ENCODE measurements at regions not wholly inside any gene's neighbourhood (a gene's known extent, or its start where the extent isn't known, plus 50 kb on each side); places are given as distances from the start of the nearest gene placed in this dataset.

DNA sequence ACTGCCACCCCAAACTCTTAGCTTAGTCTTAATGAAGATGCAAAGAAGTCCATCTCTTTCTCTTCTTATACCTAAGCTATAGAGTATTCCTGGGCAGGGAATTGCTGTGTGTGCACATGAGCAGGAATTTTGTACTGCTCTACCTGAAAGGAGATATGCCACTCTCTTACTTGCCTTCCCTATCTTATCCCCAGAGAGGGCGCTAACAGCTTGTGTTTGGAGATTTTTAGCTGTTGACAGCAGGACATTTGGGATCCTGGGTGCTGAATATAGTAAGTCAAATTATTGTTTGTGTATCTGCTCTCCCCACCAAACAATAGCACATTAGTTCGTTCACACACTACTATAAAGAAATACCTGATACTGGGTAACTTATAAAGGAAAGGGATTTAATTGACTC, 159.5 kb downstream of the GABRG2 start:
- TF ChIP-seq, protein P1, sequence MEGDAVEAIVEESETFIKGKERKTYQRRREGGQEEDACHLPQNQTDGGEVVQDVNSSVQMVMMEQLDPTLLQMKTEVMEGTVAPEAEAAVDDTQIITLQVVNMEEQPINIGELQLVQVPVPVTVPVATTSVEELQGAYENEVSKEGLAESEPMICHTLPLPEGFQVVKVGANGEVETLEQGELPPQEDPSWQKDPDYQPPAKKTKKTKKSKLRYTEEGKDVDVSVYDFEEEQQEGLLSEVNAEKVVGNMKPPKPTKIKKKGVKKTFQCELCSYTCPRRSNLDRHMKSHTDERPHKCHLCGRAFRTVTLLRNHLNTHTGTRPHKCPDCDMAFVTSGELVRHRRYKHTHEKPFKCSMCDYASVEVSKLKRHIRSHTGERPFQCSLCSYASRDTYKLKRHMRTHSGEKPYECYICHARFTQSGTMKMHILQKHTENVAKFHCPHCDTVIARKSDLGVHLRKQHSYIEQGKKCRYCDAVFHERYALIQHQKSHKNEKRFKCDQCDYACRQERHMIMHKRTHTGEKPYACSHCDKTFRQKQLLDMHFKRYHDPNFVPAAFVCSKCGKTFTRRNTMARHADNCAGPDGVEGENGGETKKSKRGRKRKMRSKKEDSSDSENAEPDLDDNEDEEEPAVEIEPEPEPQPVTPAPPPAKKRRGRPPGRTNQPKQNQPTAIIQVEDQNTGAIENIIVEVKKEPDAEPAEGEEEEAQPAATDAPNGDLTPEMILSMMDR (conservative IDR thresholded peaks at IDR 0.05; ENCODE audit: low read depth, low read length) = no peak
- TF ChIP-seq RCOR1 (IDR thresholded peaks at IDR 0.05; ENCODE audit: insufficient replicate concordance, low read length) (no peak), MXI1 (IDR thresholded peaks at IDR 0.05; ENCODE audit: borderline replicate concordance, low read depth, low read length) (no peak), FOS (IDR thresholded peaks at IDR 0.05; ENCODE audit: low read depth, low read length) (no peak), SMC3 (IDR thresholded peaks at IDR 0.05; ENCODE audit: low read depth, low read length) (no peak), CHD1 (IDR thresholded peaks at IDR 0.05; ENCODE audit: low read depth, low read length) (no peak), NFE2L2 (IDR thresholded peaks at IDR 0.05; ENCODE audit: low read depth, low read length) (no peak), RFX5 (IDR thresholded peaks at IDR 0.05; ENCODE audit: low read depth, low read length) (no peak), MAZ (IDR thresholded peaks at IDR 0.05; ENCODE audit: borderline replicate concordance, low read depth, low read length) (no peak), POLR2A (IDR thresholded peaks at IDR 0.05; ENCODE audit: low read depth, low read length) (no peak), BHLHE40 (IDR thresholded peaks at IDR 0.05; ENCODE audit: low read depth, low read length) (no peak), RAD21 (IDR thresholded peaks at IDR 0.05; ENCODE audit: low read length) (no peak), MAFK (IDR thresholded peaks at IDR 0.05; ENCODE audit: low read depth, low read length) (no peak), CEBPB (IDR thresholded peaks at IDR 0.05; ENCODE audit: low read depth, low read length) (no peak)
- TF ChIP-seq, protein P2, sequence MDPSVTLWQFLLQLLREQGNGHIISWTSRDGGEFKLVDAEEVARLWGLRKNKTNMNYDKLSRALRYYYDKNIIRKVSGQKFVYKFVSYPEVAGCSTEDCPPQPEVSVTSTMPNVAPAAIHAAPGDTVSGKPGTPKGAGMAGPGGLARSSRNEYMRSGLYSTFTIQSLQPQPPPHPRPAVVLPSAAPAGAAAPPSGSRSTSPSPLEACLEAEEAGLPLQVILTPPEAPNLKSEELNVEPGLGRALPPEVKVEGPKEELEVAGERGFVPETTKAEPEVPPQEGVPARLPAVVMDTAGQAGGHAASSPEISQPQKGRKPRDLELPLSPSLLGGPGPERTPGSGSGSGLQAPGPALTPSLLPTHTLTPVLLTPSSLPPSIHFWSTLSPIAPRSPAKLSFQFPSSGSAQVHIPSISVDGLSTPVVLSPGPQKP (IDR thresholded peaks at IDR 0.05; ENCODE audit: borderline replicate concordance, low read depth, low read length) = no peak
- TF ChIP-seq, protein P3, sequence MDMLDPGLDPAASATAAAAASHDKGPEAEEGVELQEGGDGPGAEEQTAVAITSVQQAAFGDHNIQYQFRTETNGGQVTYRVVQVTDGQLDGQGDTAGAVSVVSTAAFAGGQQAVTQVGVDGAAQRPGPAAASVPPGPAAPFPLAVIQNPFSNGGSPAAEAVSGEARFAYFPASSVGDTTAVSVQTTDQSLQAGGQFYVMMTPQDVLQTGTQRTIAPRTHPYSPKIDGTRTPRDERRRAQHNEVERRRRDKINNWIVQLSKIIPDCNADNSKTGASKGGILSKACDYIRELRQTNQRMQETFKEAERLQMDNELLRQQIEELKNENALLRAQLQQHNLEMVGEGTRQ (IDR thresholded peaks at IDR 0.05; ENCODE audit: low read depth, low read length) = no peak
- no peak overlapping the region for H3K14ac ChIP-seq (replicated peaks; ENCODE audit: low read depth, low read length)
- H2AFZ ChIP-seq (replicated peaks; ENCODE audit: low read length, poor library complexity) = no peak overlapping the region
- no peaks in the 10 kb centered on the region for H3K4me1 ChIP-seq (ENCODE audit: control insufficient read depth, insufficient read depth, low read length)
- no peaks in the 10 kb centered on the region for H4K20me1 ChIP-seq (ENCODE audit: insufficient read depth, low read length)
- no peak overlapping the region for H4K91ac ChIP-seq (ENCODE audit: insufficient read depth, low read depth, low read length)
- no peak overlapping the region for H4K8ac ChIP-seq (ENCODE audit: low read depth in 2 of 2, low read length in 2 of 2)
- H2AK9ac ChIP-seq (replicated peaks; ENCODE audit: low read depth, low read length, poor library complexity) = no peak overlapping the region
- ChIA-PET CTCF (no interaction called here), POLR2A (ENCODE audit: unreplicated experiment) (no interaction called here)
- no peak overlapping the region for H3K18ac ChIP-seq (ENCODE audit: low read depth, low read length)
- BruUV-seq (replicated peaks) = no TSS peak
- no peak overlapping the region for H3K4me2 ChIP-seq (ENCODE audit: low read depth, low read length)
- H3K79me1 ChIP-seq (ENCODE audit: low read depth in 1 of 2, low read length in 2 of 2) = no peaks in the 10 kb centered on the region
- H3K23ac ChIP-seq (ENCODE audit: low read depth, low read length) = no peak overlapping the region
- WGBS, 2 experiments (ENCODE audit: extremely low coverage in 2 of 2, insufficient read length in 1 of 2) = no CpG with 5 or more reads among the region's 2 CpGs
- ATAC-seq (ENCODE audit: low read depth) (no peak), DNase-seq (no peak)
- H3K36me3 ChIP-seq (ENCODE audit: control insufficient read depth, insufficient read depth, low read length) = no peaks in the 10 kb centered on the region
- no peak overlapping the region for H3K4me3 ChIP-seq (ENCODE audit: insufficient read depth, low read depth, low read length)
- no peak overlapping the region for H2BK120ac ChIP-seq (ENCODE audit: low read depth, low read length)
- no peak overlapping the region for H3K4ac ChIP-seq (ENCODE audit: low read depth, low read length)
- dilution Hi-C loops (cut with HindIII; ENCODE audit: low sequenced_read_pairs, unreplicated experiment) (no loop called here), in situ Hi-C loops (cut with MboI; ENCODE audit: low sequenced_read_pairs) (no loop called here), intact Hi-C loops (cut with micrococcal nuclease) (no loop called here)
- H2BK20ac ChIP-seq (ENCODE audit: low read depth, low read length) = no peak overlapping the region
- no peaks in the 10 kb centered on the region for H3K9me1 ChIP-seq (ENCODE audit: insufficient read depth, low read length)
- peaks cover 2% of the 10 kb centered on the region for H3K9me3 ChIP-seq (ENCODE audit: control insufficient read depth, insufficient read depth, low read length)
- no peak overlapping the region for H3K27ac ChIP-seq (ENCODE audit: insufficient read depth, low read length)
- no peak overlapping the region for H3K9ac ChIP-seq (ENCODE audit: low read depth, low read length)
- H2AK5ac ChIP-seq (ENCODE audit: low read depth, low read length) = no peak overlapping the region
- no peak overlapping the region for H2BK15ac ChIP-seq (ENCODE audit: low read depth, low read length)
- H2BK5ac ChIP-seq (ENCODE audit: low read depth, low read length, poor library complexity, severe bottlenecking) = no peak overlapping the region
- H4K5ac ChIP-seq (ENCODE audit: low read depth, low read length) = no peak overlapping the region
- H3K27me3 ChIP-seq (ENCODE audit: control insufficient read depth, insufficient read depth, low read length) = no peaks in the 10 kb centered on the region
- H3K56ac ChIP-seq (ENCODE audit: extremely low read depth, insufficient read depth, low read length) = no peak overlapping the region

All from IMR-90 (cell line).